Activated B cell treated with CpG ODN at 0.5 μM for 24 hours (primary cell): ENCODE measurements at regions not wholly inside any gene's neighbourhood (a gene's known extent, or its start where the extent isn't known, plus 50 kb on each side); places are given as distances from the start of the nearest gene placed in this dataset.

Experiments used
- ATAC-seq: fragments of 200-7000 bp; cut with Tn5 transposase; one replicate; pipeline ENCODE4 v1.10.0; 2021; ENCODE audit warnings: low read depth, mild to moderate bottlenecking, moderate library complexity
- CTCF ChIA-PET: fragments of 350-600 bp; sonication (Branson Sonifier 250); formaldehyde crosslinking; loops from one replicate; lab custom pipeline; 2021; ENCODE audit warnings: antibody characterized with exemption; lab: Charles Lee
- POLR2A ChIA-PET: fragments of 350-600 bp; sonication (Branson Sonifier 250); formaldehyde crosslinking; loops from one replicate; lab custom pipeline; 2021; ENCODE audit warnings: antibody characterized with exemption; lab: Charles Lee
- DNase-seq: peaks from one replicate; pipeline ENCODE4 v3.0.0; 2022
- H3K27ac Mint-ChIP-seq: one replicate; pipeline ENCODE4 v1.8.0; 2020; ENCODE audit warnings: mixed read lengths
- H3K27me3 Mint-ChIP-seq: one replicate; pipeline ENCODE4 v1.8.0; 2021; ENCODE audit warnings: mixed read lengths
- H3K36me3 Mint-ChIP-seq: one replicate; pipeline ENCODE4 v1.8.0; 2021; ENCODE audit warnings: low read depth, mixed read lengths
- H3K4me1 Mint-ChIP-seq: one replicate; pipeline ENCODE4 v1.8.0; 2021; ENCODE audit warnings: mixed read lengths
- H3K4me3 Mint-ChIP-seq: one replicate; pipeline ENCODE4 v1.8.0; 2020; ENCODE audit warnings: mild to moderate bottlenecking, mixed read lengths
- H3K9me3 Mint-ChIP-seq: one replicate; pipeline ENCODE4 v1.8.0; 2020; ENCODE audit warnings: mixed read lengths
- CTCF ChIP-seq: fragments of 200-600 bp; IDR thresholded peaks from one replicate; pipeline ENCODE4 v1.8.0; 2022; ENCODE audit warnings: antibody characterized with exemption, mild to moderate bottlenecking
- intact Hi-C: fragments of 100-400 bp; cut with micrococcal nuclease; formaldehyde crosslinking; loops from one replicate; pipeline ENCODE4 v1.15.1; 2024

GRCh38 chr18:22314001-22314400 lies 103.7 kb downstream of the CTAGE1 start:
- H3K4me3 Mint-ChIP-seq = no peak overlapping the region
- intact Hi-C loops = no loop called here
- CTCF ChIA-PET = no interaction called here
- ATAC-seq (no peak), DNase-seq (no peak)
- no peaks in the 10 kb centered on the region for H3K9me3 Mint-ChIP-seq
- no peak for TF ChIP-seq CTCF
- no peaks in the 10 kb centered on the region for H3K36me3 Mint-ChIP-seq
- POLR2A ChIA-PET = no interaction called here
- no peaks in the 10 kb centered on the region for H3K27me3 Mint-ChIP-seq
- no peak overlapping the region for H3K27ac Mint-ChIP-seq
- no peaks in the 10 kb centered on the region for H3K4me1 Mint-ChIP-seq

DNA sequence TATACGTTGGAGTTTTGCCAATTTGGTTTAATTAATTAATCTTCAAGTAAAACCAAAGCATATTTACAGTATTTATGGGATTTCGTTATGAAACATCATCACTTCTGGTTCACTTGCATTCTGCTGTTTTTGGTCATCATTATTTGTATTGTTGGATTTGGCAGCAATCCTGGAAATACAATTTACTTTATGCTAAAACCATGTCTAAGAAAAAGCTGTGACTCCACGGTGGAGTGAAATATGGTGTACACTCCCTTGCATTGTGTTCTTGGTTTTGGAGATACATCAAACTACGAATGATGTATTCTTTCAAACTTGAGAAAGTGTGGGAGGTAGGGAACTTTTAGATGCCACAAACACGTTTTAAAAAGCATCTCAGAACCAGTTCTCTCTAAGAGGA lies 106.4 kb downstream of the CTAGE1 start:
- DNase-seq = no peak
- H3K36me3 Mint-ChIP-seq = no peaks in the 10 kb centered on the region
- ATAC-seq = no peak
- no peak overlapping the region for H3K27ac Mint-ChIP-seq
- no peak for TF ChIP-seq CTCF
- CTCF ChIA-PET = no interaction called here
- H3K4me1 Mint-ChIP-seq = no peaks in the 10 kb centered on the region
- no peaks in the 10 kb centered on the region for H3K27me3 Mint-ChIP-seq
- H3K4me3 Mint-ChIP-seq = no peak overlapping the region
- no peaks in the 10 kb centered on the region for H3K9me3 Mint-ChIP-seq
- POLR2A ChIA-PET = no interaction called here
- intact Hi-C loops = no loop called here

DNA sequence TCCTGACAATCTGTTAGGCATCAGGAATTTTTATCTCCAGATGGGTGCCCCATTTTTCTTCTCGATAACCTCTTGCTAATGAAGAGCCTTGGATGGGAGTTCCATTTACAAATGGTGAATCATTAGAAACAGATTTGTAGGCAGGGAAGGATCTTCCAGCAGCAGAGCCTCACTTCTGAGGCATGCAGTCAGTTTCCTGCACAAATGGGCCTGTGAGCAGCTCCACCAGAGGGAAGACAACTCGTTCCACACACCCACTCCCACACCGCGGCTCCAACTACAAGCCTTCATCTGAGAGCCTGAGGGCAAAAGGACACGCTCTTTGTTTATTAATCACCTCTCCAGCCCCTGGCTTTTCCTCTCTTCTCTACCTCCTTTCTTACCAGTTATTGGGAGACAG lies 108.5 kb downstream of the CTAGE1 start:
- Mint-ChIP-seq H3K27ac (no peak overlapping the region), H3K9me3 (no peaks in the 10 kb centered on the region), H3K36me3 (no peaks in the 10 kb centered on the region), H3K4me1 (no peaks in the 10 kb centered on the region), H3K27me3 (no peaks in the 10 kb centered on the region), H3K4me3 (no peak overlapping the region)
- no peak for TF ChIP-seq CTCF
- ChIA-PET CTCF (no interaction called here), POLR2A (no interaction called here)
- ATAC-seq = no peak
- no peak for DNase-seq
- intact Hi-C loops = no loop called here

DNA sequence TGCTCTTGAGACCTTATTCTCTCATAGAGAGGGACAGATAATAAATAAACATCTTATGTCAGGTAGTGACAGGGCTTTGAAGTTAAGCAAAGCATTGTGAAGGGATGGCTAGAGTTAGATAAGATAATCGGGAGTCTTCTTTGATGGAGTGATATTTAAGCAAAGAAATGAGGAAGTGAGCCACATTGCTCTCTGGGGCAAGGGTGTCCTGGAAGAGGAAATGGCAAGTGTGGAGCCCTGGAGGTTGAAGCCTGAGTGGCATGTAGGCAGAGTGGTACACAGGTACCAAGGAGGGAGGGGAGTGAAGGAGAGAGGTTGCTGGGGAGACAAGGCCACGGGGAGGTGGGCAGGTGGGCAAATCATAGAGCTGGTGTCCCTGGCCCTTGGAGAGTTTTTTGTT lies 110.2 kb downstream of the CTAGE1 start:
- ChIA-PET CTCF (no interaction called here), POLR2A (no interaction called here)
- no peak for TF ChIP-seq CTCF
- H3K27me3 Mint-ChIP-seq = peaks cover 2% of the 10 kb centered on the region
- no peaks in the 10 kb centered on the region for H3K4me1 Mint-ChIP-seq
- H3K36me3 Mint-ChIP-seq = no peaks in the 10 kb centered on the region
- H3K4me3 Mint-ChIP-seq = no peak overlapping the region
- no peaks in the 10 kb centered on the region for H3K9me3 Mint-ChIP-seq
- intact Hi-C loops = no loop called here
- DNase-seq (no peak), ATAC-seq (no peak)
- no peak overlapping the region for H3K27ac Mint-ChIP-seq

DNA sequence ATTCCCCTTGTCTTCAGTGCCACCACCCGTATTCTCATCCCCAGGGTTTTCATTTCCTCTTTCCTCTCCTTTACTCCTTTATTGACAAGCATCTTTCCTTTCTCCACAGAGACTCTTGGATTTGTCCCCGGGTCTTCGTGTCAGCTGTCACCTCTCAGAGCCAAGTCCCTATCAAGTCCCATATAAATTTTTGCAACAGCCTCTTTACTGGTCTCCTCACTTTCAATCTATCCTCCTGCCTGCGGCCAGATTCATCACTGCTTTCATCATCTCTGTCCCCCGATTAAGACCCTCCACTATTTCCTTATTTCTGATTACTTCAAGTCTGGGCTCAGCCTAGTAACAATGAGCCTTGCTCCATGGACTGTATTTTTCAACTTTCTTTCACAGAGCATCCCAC lies 113.8 kb downstream of the CTAGE1 start:
- ATAC-seq (no peak), DNase-seq (no peak)
- H3K27me3 Mint-ChIP-seq = peaks cover 2% of the 10 kb centered on the region
- no peaks in the 10 kb centered on the region for H3K9me3 Mint-ChIP-seq
- H3K27ac Mint-ChIP-seq = no peak overlapping the region
- intact Hi-C loops = no loop called here
- no peaks in the 10 kb centered on the region for H3K4me1 Mint-ChIP-seq
- ChIA-PET CTCF (no interaction called here), POLR2A (no interaction called here)
- no peak for TF ChIP-seq CTCF
- H3K36me3 Mint-ChIP-seq = no peaks in the 10 kb centered on the region
- no peak overlapping the region for H3K4me3 Mint-ChIP-seq
